GM18517 (cell line): ENCODE measurements at regions not wholly inside any gene's neighbourhood (a gene's known extent, or its start where the extent isn't known, plus 50 kb on each side); places are given as distances from the start of the nearest gene placed in this dataset.
"Not testable (repeated sequence)": the region's sequence is repeated elsewhere in the genome, so short reads cannot be mapped to it uniquely, and the experiment has no call there.

Source experiments
- ATAC-seq: cut with Tn5 transposase; IDR thresholded peaks from one replicate; pipeline ENCODE4 v1.9.1; 2021; ENCODE audit warnings: mild to moderate bottlenecking, moderate library complexity; ENCODE audit not compliant: unreplicated experiment

DNA sequence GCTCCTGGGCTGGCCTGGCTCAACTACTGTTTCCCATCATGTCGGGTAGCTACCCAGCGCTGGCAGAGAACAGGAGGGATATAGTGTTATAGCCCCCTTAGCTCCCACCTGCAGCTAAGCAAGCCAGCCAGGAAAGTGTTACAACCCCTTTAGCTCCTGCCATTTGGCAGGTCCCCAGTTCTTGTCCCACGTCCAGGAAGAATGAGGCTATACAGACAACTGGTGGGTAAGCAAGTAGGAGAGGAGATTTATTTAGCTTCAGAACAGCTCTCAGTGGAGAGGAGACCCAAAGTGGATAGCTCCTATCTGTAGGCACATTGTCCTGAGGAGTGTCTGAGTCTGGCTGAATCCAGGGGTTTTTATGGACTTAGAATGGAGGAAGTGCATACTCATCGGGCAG lies 741.1 kb upstream of the B3GALT2 start:
- no peak for ATAC-seq

DNA sequence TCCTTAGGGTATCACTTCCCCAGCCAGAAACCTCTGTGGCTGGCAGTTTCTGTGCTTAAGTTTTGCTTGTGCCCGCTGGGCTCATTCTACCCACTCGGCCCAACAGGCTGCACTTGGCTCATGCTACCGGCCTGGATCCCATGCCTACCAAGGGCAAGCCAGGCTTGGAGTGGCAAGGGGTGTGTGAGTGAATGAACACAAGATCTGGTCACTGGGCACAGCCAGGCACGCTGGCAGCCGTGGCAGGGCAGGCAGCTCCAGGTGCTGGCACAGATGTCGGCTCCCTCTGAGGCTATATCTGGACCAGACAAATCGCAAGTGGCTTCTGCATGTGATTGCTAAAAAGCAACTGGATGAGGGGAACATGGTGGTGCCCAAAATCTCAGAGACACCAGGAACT lies 740.5 kb upstream of the B3GALT2 start:
- ATAC-seq: no peak

DNA sequence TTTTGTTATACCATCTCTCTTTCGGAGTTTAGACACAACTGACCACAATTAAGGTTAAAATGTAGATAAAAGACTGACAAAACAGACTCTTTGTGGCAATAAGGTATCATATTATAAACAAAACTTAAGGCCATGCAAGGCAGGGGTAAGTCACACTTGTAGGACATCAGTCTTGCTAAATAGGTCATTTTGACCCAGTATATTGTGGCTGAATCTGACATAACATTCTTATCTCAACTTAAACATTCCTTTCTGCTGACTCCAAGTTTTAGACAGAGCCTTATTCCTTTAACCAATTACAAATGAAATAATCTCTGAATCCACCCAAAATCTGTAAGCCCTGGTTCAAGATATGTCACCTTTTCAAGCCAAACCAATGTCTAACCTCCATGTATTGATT lies 733.4 kb upstream of the B3GALT2 start:
- no peak for ATAC-seq

DNA sequence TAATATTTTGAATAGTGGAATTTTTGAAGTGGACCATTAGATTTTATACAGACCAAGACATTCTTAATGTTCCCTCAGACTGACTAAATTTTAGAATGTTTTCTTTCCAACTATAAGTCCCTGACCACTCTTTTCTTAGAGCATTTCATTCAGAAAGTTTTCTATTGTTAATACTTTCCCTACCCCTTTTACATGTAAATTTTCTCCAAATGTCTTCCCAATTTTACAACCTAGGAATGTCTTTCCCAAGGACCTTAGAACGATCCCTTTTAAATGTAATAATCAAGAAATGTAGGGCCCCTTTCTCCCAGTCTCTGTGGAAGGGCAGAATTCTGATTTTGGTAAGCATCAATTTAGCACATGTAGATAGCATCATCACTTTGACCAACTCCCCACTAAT lies 730.0 kb upstream of the B3GALT2 start:
- no peak for ATAC-seq

GRCh38 chr1:193914871-193915270 lies 728.5 kb upstream of the B3GALT2 start:
- no peak for ATAC-seq

DNA sequence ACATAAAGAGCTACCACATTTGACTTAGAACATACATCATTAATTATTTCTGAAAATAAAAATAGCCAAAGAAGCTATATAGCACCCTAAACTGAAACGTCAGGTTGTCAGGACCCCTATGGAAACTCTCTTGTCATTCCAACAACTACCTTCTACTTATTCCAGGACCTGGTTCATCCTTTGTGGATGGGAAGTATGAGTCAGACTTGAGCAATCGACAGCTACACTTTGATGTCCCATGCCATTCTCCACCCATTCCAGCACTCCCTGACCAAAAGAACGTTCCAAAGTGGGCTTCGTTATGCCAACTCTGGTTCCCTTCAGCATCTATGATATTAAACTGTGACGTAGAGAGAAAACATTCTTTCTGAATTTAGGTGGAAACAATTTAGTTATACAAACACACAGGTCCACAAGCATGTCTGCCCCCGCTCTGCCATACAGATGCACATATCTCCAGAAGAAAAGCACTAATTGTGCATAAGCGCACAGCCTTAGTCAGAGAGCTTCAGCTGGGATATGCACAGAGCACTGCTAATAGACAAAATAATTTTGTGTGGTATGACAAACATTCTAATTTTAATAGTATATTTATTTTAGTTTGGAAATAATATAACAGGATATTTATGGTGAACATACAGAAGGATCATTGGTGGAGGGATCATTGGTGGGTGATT lies 723.1 kb upstream of the B3GALT2 start:
- no peak for ATAC-seq

DNA sequence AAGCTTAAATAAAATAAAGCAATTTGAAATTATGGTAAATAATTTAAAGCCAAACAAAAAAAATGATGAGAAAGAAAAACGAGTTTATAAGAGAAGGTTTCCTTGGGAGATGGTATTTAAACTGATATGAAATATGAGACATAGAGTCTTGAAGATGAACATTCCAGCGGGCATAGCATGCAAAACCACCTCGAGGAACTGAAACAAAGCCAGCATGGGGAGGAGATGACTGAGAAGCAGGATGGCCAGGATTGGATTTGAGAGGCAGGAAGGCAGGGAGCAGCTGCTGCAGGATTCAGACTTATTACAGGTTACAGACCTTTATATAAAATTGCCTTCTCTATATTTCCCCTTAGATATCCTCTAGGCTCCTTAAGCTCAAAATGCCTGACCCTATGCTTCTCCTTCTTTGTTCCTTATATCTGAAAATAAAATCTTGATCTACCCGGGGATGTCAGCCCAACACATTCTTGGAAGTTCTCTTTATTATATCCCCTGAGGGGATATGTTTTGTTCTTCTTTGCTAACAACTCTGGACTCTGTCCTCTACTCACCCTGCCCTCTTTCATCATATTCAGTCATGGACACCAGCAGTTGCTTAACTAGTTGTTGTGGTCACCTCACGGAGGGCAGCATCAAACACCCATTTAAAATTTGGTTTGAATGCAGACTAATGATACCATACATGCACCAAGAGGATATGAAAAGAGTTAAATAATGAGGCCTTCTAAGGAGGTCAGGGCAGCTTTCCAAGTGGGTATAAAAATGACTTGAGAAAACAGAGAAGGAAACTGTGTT lies 719.1 kb upstream of the B3GALT2 start:
- no peak for ATAC-seq

DNA sequence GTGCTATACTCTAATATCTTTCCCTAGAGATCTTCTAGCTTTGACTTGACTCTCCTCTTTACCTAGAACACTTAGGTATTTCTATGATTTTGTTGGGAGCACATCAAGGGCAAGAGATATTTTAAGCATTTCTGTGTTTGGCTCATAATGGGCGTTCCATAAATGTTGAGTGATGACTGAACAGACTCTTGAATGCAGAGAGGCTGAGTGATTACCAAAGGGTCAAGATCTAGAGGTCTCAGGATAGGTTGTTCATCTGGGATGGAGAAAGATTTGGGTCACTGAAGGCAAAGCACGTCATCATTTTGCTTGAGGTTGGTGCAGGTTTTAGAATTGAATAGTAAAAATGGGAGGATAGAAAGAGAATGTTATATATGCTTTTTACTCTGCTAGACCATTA lies 705.4 kb upstream of the B3GALT2 start:
- no peak for ATAC-seq

DNA sequence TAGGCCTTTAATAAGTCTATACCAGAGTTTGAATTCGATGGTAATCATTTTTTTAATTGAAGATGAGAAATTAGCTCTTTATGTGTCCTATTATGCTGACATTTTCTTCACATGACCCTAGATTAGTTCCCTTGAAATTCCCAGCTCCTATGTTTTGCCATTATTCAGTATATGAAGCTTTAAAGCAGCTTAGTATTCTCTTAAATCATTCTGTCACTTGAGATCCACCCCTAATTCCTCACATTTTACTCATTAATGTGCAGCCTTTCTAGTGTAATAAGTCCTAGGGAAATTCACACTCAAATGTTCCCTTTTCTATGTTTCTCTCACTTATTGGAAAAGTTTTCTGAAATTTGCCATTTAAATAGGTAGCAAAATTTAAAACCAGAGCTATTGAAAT lies 704.5 kb upstream of the B3GALT2 start:
- no peak for ATAC-seq

DNA sequence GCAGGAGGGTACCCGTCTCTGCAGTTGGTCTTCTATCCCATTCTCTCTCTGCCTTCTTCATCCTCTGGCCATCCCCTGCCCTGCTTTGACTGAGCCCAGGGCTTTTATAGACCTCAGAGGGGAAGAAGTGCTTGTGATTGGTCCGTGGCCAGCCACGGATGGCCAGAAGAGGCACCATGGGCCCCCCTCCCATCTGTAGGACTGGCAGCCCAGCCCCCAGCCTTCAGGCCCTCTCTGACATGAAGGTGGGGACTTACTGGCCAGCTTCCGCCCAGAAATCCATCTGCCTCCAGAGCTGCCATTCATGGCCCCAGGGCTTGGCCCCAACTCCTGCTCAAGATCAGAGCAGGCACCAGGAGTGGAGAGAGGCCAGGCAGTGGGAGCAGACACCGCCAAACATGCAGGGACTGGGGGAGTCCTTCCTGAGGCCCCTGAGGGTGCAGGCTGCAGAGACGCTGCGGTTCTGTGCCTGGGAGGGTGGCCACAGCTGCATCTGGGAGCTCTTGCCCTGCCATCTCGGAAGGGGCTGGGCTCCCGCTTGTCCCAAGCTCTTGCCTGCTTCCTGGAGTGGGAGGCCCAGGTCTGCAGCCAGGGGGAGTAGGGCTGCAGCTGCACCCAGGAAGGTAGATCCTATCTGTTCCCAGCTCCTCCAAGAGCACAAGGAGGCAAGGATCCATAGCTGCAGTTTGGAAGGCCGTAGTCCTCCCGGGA lies 698.6 kb upstream of the B3GALT2 start:
- ATAC-seq: no peak

DNA sequence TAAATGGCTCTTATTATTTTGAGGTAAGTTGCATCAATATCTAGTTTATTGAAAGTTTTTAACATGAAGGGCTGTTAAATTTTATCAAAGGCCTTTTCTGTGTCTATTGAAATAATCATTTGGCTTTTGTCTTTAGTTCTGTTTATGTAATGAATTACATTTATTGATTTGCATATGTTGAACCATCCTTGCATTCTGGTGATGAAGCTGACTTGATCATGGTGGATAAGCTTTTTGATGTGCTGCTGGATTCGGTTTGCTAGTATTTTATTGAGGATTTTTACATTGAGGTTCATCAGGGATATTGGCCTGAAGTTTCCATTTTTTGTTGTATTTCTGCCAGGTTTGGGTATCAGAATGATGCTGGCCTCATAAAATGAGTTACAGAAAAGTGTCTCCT lies 691.5 kb upstream of the B3GALT2 start:
- ATAC-seq: not testable (repeated sequence)

- ATAC-seq: no peak
Observed at GRCh38 chr1:193868425-193868824, 682.0 kb upstream of the B3GALT2 start.

GRCh38 chr1:193856261-193856660 lies 669.8 kb upstream of the B3GALT2 start:
- no peak for ATAC-seq

- no peak for ATAC-seq
Observed at GRCh38 chr1:193850745-193851144, 664.3 kb upstream of the B3GALT2 start.

DNA sequence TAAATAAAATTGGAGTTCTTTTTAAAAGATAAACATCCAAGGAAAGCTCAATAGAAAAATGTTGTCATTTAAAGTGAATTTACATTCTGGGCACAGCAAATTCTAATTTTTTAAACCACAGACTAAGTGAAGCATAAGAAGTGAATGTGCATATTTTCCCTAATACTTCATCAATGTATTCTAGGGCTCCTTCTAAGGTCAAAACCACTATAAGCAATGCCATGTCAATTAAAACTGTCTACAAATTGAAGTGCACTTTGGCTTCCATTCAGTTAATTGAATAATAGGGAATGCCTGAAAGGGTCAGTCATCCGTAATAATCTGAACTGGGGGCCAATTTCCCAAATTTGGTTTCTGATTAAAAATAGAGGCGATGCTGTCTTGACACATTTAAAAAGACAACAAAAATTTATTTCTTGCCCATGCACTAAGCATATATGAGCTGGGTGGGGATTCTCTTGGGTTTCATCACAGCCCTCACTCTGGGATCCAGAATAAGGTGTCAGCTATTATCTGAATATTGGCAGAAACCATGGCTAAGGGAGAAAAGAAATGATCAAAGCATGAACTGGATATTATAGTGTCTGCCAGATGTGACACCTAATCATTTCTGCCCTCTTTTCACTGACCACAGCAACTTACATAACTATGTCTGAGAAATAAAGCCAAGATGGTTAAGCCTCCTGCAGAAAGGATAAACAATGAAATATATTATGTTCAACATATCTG lies 660.6 kb upstream of the B3GALT2 start:
- no peak for ATAC-seq

DNA sequence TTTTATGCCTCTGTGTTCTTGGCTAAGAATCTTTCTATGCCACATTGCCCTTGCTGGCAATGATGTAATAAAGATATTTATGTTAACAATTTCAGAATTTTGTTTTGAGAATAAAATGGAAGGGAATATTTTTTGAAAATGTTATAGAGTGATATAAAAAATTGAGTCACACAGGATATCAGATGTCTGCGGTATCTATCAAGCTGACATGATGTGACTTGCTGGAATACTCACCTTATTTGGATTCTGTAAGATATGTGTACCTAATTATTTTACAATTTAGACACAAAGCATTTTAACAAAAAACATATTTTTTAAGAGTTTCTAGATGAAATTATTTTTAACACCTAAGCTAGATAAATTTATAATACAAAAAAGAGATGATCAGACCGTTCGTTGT lies 660.0 kb upstream of the B3GALT2 start:
- no peak for ATAC-seq

- no peak for ATAC-seq
Observed at GRCh38 chr1:193841857-193842256, 655.4 kb upstream of the B3GALT2 start.

DNA sequence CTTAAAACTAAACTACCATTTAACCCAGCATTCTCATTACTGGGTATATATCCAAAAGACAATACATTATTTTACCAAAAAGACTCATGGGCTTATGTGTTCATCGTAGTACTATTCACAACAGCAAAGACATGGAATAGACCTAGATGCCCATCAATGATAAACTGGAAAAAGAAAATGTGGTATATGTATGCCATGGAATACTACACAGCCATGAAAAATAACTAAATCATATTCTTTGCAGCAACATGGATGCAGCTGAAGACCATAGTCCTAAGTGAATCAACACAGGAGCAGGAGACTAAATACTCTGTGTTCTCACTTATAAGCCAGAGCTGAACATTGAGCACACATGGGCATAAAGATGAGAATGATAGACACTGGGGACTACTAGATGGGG lies 645.1 kb upstream of the B3GALT2 start:
- ATAC-seq: no peak

- ATAC-seq: no peak
Observed at GRCh38 chr1:193827516-193827915, 641.1 kb upstream of the B3GALT2 start.

- ATAC-seq: no peak
Observed at GRCh38 chr1:193819376-193819775, 633.0 kb upstream of the B3GALT2 start.

DNA sequence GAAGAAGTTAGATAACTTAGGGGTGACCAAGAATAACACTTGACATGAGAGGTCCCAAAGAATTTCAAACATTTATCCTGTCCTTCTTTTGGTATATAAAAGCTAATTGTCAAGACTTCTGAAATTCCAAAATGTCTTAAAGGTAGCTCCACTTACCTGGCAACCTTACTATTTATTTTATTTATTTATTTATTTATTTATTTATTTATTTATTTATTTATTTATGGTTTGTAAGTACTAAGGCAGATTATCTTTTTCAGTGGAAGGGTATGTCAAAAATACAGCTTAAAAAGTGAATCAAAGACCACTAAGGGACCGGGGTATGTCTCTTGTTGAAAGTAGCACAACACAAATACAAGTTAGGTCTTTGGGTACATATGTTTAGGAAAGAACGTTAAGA lies 620.8 kb upstream of the B3GALT2 start:
- no peak for ATAC-seq
